ENCODE measurements at regions not wholly inside any gene's neighbourhood (a gene's known extent, or its start where the extent isn't known, plus 50 kb on each side); places are given as distances from the start of the nearest gene placed in this dataset.

DNA sequence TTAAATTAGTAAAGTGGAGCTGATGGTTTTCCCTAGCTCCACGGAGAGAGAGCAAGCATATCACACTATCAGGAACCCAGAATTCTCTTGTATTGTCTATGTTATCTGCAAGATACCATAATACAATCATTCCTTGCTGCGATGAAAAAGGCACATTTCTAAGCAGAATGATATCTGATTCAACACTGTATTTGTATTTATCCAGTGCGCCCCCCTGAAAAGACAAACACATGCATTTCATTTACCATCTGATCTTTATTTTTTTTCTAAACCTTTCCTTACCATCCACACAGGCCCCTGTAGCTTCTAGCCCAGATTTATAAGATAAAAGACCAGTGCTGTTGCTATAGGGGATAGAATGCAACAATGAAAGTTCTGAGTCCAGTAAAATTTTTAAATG, 420.6 kb downstream of the TDRD15 start:
- H3K4me3 ChIP-seq (ENCODE audit: low read length) = no peak overlapping the region
- no peak for DNase-seq (ENCODE audit: low read depth, low spot score)

DNA sequence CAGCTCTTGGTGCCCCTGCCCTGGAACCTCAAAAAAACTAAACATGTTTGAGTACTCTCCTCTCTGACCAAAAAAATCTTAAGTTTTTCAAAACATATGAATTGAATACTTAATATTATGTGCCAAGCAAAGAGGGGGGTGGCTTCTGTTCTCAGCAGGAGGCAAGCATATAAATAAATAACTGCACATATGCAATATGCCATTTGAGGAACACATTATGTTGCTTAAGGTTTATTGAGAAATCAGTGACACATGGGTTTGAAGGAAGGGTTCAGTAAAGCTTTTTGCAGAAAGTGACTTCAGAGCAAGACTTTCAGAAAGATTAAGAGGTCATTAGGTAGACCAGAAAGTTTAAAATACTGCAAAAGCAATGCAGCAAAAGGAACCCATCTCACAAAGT, 429.2 kb downstream of the TDRD15 start:
- no peak overlapping the region for H3K4me3 ChIP-seq (ENCODE audit: low read length)
- no peak for DNase-seq (ENCODE audit: low read depth, low spot score)

DNA sequence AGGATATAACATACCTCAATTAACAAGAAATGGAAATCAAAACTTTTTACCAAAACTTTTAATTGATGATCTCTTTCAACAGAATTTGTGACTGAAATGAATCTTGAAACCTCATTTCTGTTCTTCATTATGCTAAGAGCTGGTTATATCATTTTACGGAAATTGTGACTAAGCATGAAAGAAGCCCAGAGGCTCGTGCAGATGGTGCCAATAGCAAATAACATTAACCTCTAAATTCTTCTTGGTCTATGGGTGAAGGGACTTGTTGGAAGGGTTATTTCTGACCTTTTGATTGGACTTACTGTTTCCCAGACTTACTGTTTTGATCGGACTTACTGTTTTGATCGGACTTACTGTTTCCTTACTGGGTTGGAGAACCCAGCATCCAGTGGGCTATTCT, 435.6 kb downstream of the TDRD15 start:
- H3K4me3 ChIP-seq (ENCODE audit: low read length) = no peak overlapping the region
- DNase-seq (ENCODE audit: low read depth, low spot score) = no peak

DNA sequence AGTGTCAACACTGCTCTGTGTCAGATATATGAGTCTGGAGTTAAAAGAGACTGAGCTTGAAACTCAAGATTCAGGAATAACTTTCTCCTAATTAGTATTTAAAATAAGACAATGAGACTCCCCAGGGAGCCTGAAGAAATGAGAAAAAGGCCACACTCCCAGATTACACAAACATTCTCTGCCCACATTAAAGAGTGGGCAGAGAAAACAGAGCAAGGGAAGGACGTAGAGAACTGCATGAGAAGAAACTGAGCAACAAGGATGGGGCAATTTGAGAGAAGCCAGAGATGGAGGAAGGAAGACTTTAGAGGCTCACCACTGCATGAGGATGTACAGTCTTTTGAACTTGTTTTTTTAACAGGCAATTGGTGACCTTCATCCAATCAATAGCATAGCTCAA, 438.2 kb downstream of the TDRD15 start:
- no peak for DNase-seq (ENCODE audit: low read depth, low spot score)
- no peak overlapping the region for H3K4me3 ChIP-seq (ENCODE audit: low read length)

DNA sequence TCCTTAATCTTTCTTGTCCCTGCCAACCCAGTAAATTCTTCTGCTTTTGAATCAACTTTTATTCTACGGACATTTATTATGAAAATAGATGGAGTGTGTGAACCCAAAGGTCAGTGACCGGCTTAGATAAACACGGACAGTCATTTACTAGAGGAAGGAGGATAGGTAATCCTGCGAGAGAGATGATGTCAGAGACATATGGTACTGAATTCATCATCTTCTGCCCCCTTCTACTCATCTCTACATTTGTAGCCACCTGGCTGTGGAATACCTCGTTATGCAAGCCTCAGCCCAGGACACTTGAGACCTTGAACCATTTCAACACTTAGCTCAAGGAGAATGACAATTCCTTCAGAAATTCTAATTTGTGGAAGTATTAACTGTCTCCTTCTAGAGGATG, 443.6 kb downstream of the TDRD15 start:
- DNase-seq (ENCODE audit: low read depth, low spot score) = no peak
- H3K4me3 ChIP-seq (ENCODE audit: low read length) = no peak overlapping the region

DNA sequence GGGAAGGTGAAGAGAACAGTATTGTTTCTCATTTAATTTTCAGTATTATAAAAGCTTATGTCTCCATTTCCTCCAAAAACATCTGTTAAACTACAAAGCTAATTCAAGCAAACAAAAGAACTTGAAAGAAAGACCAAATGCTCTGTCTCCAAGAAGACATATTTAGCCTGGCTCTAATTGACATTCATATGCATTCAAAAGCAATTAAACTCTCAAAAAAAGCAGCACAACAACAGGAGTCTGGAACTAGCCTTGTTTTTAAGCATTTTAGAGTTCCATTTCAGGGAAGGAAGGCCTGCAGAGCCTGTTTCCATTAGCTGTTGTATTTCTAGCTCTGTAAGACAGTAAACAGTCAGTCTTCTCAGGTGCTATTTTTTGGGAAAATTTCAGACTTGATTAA, 447.9 kb downstream of the TDRD15 start:
- no peak for DNase-seq (ENCODE audit: low read depth, low spot score)
- no peak overlapping the region for H3K4me3 ChIP-seq (ENCODE audit: low read length)

DNA sequence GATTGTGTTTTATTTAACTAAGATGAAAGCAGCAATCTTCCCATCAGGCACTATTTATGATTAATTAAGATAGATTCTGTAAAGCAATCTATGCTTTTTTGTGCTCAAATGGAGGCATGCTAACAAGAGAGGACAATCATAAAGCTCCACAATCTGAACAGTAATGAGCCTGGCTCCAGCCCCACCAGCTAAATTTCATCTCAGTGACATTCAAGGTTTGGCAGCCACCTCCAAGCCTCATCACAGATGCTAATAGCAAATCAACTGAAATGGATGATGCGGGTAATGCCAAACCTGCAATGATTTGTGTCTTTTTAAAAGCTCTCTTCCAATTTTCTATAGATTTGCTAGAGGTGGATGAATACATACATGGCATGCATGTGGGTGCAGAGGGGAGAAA, 456.6 kb downstream of the TDRD15 start:
- H3K4me3 ChIP-seq (ENCODE audit: low read length) = no peak overlapping the region

DNA sequence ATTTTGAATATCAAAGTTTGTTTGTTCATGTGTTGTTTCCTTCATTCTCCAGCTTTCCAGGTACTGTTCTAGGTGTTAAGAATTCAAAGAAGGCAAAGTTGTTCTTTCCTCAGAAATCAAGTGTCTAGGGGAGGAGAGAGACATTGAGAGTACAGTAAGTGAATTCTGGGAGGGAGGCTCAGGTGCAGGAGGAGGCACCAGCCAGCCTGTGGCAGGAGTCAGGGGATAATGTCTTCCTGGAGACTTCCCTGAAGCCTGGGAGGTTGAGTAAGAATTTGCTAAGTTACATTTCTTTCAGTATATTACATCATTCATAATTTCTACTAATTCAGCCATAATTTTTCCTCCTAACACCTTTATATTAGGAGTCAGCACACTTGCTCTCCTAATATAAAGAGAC, 462.1 kb downstream of the TDRD15 start:
- DNase-seq (ENCODE audit: low read depth, low spot score) = no peak
- H3K4me3 ChIP-seq (ENCODE audit: low read length) = no peak overlapping the region

More for the DNA sequence above, 456.6 kb downstream of the TDRD15 start:
- DNase-seq (ENCODE audit: low read depth, low spot score) = no peak

DNA sequence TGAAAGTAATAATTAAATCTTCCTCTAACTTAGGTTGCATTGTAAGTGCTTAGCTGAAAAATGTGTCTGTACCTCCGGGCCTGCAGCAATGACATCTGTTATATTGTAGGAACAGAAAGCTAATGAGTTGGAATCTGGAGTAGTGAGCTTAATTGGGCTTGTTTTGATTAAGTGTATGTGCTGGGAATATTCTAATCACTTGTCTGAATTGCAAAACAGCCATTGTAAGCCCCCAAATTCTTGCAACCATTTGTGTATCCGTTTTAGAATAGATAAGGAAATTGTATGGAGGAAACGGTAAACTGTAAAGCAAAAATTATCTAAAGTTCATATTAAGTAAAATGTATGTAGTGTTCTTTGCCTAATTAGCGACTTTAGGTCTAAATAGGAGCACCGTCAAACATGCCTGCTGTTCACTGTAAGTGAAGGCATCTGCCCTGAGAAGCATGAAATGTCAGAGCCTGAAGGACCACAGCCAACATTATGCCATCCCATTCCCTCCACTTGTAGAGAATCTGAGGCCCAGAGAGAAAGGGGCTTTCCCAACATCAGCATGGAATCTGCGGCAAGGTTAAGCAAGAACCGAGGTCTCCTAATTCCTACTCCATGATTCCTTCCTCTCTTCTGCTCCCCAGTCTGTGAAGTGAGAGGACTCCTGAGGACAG, 466.4 kb downstream of the TDRD15 start:
- no peak for DNase-seq (ENCODE audit: low read depth, low spot score)
- no peak overlapping the region for H3K4me3 ChIP-seq (ENCODE audit: low read length)

DNA sequence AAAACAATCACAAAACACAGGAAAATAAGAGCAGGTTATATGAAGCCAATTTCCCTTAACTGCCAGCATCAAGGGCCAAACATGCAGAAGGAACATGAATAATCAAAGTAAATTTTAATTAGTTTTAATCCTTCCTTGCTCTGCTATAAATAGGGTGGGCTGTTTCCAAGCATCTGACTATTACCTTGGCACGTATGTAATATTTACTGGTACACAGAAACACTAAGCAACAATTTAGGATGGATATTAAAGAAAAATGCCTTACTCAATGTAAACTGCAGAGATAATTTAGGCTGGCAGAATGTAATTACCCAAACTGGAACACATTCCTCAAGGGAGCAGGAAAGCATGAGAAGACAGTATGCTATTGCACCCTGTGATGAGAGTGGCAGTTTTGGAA, 468.2 kb downstream of the TDRD15 start:
- H3K4me3 ChIP-seq (ENCODE audit: low read length) = no peak overlapping the region
- no peak for DNase-seq (ENCODE audit: low read depth, low spot score)

DNA sequence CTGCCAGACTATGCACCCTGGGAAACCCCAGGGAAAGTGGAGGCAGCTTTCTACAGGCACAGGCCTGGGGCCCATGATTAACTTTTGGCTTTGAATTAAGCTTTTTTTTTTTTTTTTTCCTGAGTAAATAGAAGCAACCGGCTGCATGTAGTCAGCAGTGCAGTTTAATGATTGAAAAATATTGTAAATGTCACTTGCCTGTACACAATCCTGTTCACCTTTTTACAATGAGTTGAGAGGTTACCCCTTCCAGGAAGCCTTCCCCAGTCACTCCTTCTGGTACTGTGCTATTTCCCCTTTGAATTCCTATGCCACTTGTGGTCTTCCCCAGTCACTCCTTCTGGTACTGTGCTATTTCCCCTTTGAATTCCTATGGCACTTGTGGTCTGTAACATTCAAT, 475.6 kb downstream of the TDRD15 start:
- no peak for DNase-seq (ENCODE audit: low read depth, low spot score)

DNA sequence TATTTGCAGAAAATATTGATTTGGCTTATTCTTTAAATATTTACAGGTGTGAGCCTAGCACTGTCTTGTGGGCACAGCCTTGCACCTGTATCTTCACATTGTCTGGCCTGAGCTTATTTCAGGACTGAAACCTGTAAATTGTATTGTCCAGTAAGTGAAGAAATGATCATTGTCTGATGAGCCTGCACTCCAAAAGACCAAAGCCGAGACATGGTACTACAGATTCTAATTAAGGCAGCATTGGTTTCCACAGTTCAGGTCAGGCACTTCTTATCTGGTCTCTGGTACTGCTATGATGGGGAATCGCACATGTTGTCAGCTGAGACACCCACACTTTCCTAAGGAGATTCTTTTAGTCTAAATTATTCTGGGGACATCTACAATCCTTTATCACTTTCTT, 479.0 kb downstream of the TDRD15 start:
- H3K4me3 ChIP-seq (ENCODE audit: low read length) = no peak overlapping the region
- DNase-seq (ENCODE audit: low read depth, low spot score) = no peak

More for the DNA sequence above, 475.6 kb downstream of the TDRD15 start:
- H3K4me3 ChIP-seq (ENCODE audit: low read length) = no peak overlapping the region

DNA sequence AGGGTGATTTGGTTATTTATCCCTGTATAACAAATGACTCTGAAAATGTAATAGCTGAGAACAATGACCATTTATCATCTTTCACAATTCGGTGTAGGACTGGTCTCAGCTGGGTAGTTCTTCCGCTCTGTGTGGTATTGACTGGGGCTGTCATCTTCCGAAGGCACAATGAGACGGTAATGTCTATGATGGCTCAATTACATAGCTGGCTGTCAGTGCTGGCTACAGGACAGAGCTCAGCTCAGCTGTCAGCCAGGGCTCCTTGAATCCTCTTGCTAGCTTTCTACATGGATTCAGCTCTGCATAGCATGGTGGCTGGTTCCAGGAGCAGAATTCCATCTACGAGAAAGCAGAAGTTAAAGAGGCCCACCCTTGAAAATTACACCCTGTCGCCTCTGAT, 483.8 kb downstream of the TDRD15 start:
- no peak for DNase-seq (ENCODE audit: low read depth, low spot score)
- H3K4me3 ChIP-seq (ENCODE audit: low read length) = no peak overlapping the region

DNA sequence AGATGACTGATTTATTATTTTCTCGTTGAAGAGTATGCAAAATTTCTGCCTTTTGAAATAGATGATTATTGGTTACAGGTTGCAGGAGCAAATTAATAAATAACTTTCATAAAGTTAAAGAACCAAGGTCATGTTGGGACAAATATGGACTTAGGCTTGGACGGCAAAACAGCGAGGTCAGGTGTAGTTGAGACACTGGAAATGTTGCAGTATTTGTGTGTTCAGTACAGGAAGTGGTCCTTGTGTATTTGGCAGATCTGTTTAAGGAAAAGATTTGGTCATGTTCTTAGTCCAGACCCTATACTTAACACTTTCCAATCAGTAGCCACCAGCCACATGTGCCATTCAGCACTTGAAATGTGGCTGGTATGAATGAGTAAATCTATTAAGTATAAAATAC, 486.5 kb downstream of the TDRD15 start:
- no peak overlapping the region for H3K4me3 ChIP-seq (ENCODE audit: low read length)
- DNase-seq (ENCODE audit: low read depth, low spot score) = no peak

DNA sequence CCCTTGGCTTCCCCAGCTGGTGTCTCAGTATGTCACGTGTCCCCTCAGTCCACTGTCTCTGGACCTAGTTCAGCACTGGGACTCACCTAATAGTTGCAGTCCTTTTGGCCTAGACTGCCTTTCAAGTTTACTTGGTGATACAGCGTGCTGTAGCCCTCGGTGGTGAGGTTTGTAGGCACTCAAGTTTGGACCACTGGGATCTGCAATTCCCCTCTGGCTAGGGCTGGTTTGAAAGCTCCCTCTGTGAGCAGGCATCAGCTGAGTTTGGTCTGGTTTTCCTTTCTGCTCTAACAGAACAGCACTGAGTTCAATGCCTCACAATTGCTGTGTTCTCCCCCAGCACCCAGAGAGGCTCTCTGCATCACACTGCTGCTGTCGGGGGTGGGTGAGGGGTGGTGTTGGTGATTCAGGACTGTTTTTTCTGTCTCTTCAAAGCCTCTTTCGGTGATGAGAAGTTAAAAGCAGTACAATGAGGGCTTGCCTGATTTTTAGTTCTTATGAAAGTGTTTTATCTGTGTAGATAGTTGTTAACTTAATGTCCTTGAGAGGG, 494.2 kb downstream of the TDRD15 start:
- no peak for DNase-seq (ENCODE audit: low read depth, low spot score)
- H3K4me3 ChIP-seq (ENCODE audit: low read length) = no peak overlapping the region

DNA sequence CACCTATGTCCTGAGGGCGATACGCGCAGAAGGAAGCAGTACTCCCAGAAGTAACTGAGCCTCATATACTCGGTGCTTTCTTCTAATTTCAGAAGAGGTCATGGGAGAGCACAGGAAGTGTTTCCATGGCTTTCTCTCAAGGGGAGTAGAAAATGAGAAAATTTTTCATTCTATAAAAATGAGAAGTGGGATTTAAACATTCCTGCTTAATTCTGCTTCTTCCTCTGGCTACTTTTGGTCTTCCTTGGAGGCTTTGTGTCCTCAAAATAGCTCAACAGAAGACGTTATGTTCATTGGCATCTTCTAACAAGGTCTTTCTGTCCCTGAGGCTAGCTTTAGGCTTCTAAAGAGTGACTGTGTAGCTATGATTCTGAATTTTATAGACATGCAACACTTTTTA, 497.0 kb downstream of the TDRD15 start:
- no peak for DNase-seq (ENCODE audit: low read depth, low spot score)
- no peak overlapping the region for H3K4me3 ChIP-seq (ENCODE audit: low read length)

DNA sequence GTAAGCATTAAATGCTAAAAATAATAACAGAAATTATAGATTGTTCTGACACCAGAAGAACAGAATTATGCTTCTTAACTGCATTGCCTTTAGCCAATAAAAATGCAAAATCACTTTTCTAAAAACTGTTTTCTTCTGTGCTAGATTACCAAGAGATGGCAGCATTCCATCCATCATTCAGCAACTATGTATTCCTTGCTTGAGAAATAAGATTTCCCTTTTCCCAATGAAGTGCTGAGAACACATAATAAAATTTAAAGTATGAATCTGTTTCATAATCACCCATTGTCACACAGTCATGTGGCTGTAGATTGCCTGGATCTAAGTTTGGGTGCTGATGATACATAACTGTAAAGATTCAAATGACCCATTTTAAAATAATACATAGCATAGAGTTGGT, 504.2 kb downstream of the TDRD15 start:
- DNase-seq (ENCODE audit: low read depth, low spot score) = no peak
- H3K4me3 ChIP-seq (ENCODE audit: low read length) = no peak overlapping the region

DNA sequence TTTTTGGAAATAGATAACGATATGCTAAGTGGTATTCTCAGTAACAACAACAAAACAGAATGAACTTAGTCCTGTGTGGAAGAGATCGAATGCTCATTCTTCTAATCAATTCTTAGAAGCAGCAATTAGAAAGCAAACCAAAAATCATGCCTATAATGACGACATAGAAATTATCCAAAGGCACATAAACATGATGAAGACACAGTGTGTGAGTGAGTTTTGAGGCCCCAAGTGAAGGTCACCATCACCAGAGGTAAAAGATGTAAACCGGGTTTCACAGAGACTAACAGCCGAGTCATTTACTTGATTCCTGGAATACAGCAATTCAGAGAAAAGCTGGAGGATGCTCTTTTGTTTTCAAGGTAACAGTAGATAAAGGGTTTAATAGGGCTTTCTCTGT, 509.2 kb downstream of the TDRD15 start:
- H3K4me3 ChIP-seq (ENCODE audit: low read length) = no peak overlapping the region
- no peak for DNase-seq (ENCODE audit: low read depth, low spot score)

DNA sequence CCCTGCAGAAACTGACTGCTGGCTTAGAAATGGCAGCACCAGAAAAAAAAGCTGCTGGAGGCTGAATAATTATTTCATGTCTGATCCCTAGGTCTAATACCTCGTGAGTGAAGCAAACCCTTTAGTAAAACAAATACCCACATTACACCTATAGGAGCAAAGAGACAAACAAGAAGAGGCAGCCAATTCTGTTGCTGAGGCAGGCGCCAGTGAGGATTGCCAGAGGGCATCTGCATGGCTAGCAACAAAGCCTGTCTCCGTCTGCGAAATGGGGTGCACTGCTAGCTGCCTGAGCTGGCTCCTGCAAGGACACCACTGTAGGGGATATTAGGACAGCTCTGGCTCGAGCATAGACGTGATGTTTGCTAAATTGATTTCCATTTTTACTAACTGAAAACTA, 509.7 kb downstream of the TDRD15 start:
- H3K4me3 ChIP-seq (ENCODE audit: low read length) = no peak overlapping the region
- DNase-seq (ENCODE audit: low read depth, low spot score) = no peak

DNA sequence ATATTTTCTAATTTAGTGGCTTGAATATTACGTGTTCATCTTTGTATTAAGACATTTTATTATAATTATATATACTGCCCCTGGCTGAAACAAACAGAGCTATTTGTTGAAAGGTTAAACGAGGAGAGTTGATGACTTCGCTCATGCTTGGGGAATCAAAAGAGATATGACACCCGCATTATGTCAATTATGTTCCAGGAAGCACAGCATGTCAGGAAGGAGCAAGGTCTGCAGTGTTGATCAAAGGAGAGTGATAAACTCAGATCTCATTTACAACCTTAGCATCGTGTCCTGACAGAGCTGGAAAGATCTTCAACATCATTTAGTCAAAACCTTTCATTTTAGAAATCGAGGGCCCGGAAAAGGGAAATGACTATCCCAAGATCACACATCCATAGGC, 510.1 kb downstream of the TDRD15 start:
- H3K4me3 ChIP-seq (ENCODE audit: low read length) = no peak overlapping the region
- DNase-seq (ENCODE audit: low read depth, low spot score) = no peak

DNA sequence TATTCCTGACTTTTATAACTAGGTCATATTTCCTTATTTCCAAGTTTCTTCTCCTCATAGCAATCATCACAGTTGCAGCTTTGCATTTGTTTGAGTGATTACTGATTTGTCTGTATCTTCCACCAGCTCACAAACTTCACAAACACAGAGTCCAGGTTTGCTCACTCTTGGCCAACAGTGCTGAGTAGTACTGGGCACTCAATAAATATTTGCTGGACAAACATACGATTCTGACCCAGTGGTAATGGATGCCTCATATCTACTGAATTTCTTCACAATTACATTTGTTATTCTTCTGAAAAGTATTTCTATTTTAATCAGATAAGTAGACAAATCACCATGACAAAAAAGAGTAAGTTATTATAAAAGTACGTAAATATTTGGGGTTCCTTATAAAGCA, 516.3 kb downstream of the TDRD15 start:
- no peak overlapping the region for H3K4me3 ChIP-seq (ENCODE audit: low read length)
- no peak for DNase-seq (ENCODE audit: low read depth, low spot score)

Measured in Jurkat, Clone E6-1 (cell line).